Trophoblast cell (in vitro differentiated cells and primary cell): ENCODE measurements at regions not wholly inside any gene's neighbourhood (a gene's known extent, or its start where the extent isn't known, plus 50 kb on each side); places are given as distances from the start of the nearest gene placed in this dataset.

ENCODE experiments used
- DNase-seq, 2 donors: peaks; one replicate each; pipeline ENCODE4 v3.0.0-alpha.2; 2016
- H2AFZ ChIP-seq: 2 replicates; pipeline ENCODE4 v1.6.1; 2013; ENCODE audit warnings: low read length, moderate library complexity, mild to moderate bottlenecking; ENCODE audit not compliant: insufficient read depth, poor library complexity
- H2AK5ac ChIP-seq: 2 replicates; pipeline ENCODE4 v1.6.1; 2013; ENCODE audit warnings: mild to moderate bottlenecking, low read length
- H2BK120ac ChIP-seq: 2 replicates; pipeline ENCODE4 v1.6.1; 2013; ENCODE audit warnings: low read length, mild to moderate bottlenecking, moderate library complexity; ENCODE audit not compliant: insufficient read depth, poor library complexity
- H2BK12ac ChIP-seq: 2 replicates; pipeline ENCODE4 v1.6.1; 2013; ENCODE audit warnings: mild to moderate bottlenecking, low read length, moderate library complexity
- H2BK5ac ChIP-seq: 2 replicates; pipeline ENCODE4 v1.6.1; 2013; ENCODE audit warnings: low read length, low read depth, moderate library complexity, mild to moderate bottlenecking; ENCODE audit not compliant: poor library complexity
- H3K14ac ChIP-seq: 2 replicates; pipeline ENCODE4 v1.6.1; 2013; ENCODE audit warnings: mild to moderate bottlenecking, low read length
- H3K18ac ChIP-seq: 2 replicates; pipeline ENCODE4 v1.6.1; 2013; ENCODE audit warnings: mild to moderate bottlenecking, low read length
- H3K23ac ChIP-seq: 2 replicates; pipeline ENCODE4 v1.6.1; 2013; ENCODE audit warnings: low read length
- H3K27ac ChIP-seq: 2 replicates; pipeline ENCODE4 v1.5.1; 2013; ENCODE audit warnings: low read depth, mild to moderate bottlenecking, inconsistent platforms, low read length, moderate library complexity
- H3K27me3 ChIP-seq: 2 replicates; pipeline ENCODE4 v1.6.1; 2013; ENCODE audit warnings: inconsistent platforms, mild to moderate bottlenecking, low read length, moderate library complexity; ENCODE audit not compliant: insufficient read depth
- H3K36me3 ChIP-seq, 2 experiments: 1 replicate in 1 of 2; 2 replicates in 1 of 2; pipeline ENCODE4 v1.6.1; 2013; ENCODE audit warnings: low read length in 2 of 2, mild to moderate bottlenecking in 2 of 2, moderate library complexity in 1 of 2; ENCODE audit not compliant: insufficient read depth in 2 of 2, control insufficient read depth in 1 of 2
- H3K4ac ChIP-seq: 2 replicates; pipeline ENCODE4 v1.6.1; 2013; ENCODE audit warnings: low read depth, mild to moderate bottlenecking, low read length, moderate library complexity
- H3K4me1 ChIP-seq, 2 experiments: 1 replicate in 1 of 2; 2 replicates in 1 of 2; pipeline ENCODE4 v1.6.1; 2013; ENCODE audit warnings: low read length in 2 of 2, mild to moderate bottlenecking in 2 of 2, moderate library complexity in 1 of 2; ENCODE audit not compliant: insufficient read depth in 2 of 2, control insufficient read depth in 1 of 2
- H3K4me2 ChIP-seq: 2 replicates; pipeline ENCODE4 v1.6.1; 2013; ENCODE audit warnings: inconsistent platforms, mild to moderate bottlenecking, low read length, moderate library complexity
- H3K4me3 ChIP-seq: 2 replicates; pipeline ENCODE4 v1.5.1; 2013; ENCODE audit warnings: mild to moderate bottlenecking, low read depth, low read length, inconsistent platforms
- H3K79me1 ChIP-seq: one replicate; pipeline ENCODE4 v1.6.1; 2013; ENCODE audit warnings: low read length
- H3K79me2 ChIP-seq: 2 replicates; pipeline ENCODE4 v1.6.1; 2013; ENCODE audit warnings: low read length, mild to moderate bottlenecking; ENCODE audit not compliant: control insufficient read depth, insufficient read depth, poor library complexity
- H3K9ac ChIP-seq: 2 replicates; pipeline ENCODE4 v1.6.1; 2013; ENCODE audit warnings: mild to moderate bottlenecking, low read length
- H3K9me3 ChIP-seq: 2 replicates; pipeline ENCODE4 v1.6.1; 2013; ENCODE audit warnings: low read depth, mild to moderate bottlenecking, control low read depth, inconsistent platforms, low read length; ENCODE audit not compliant: insufficient read depth
- H4K12ac ChIP-seq: 2 replicates; pipeline ENCODE4 v1.6.1; 2013; ENCODE audit warnings: low read depth, mild to moderate bottlenecking, low read length, moderate library complexity
- H4K8ac ChIP-seq: 2 replicates; pipeline ENCODE4 v1.6.1; 2013; ENCODE audit warnings: low read depth, mild to moderate bottlenecking, low read length, moderate library complexity
- H4K91ac ChIP-seq: one replicate; pipeline ENCODE4 v1.6.1; 2013; ENCODE audit warnings: low read depth, mild to moderate bottlenecking, low read length, moderate library complexity
- WGBS: extraction: QIAGEN DNeasy Blood & Tissue Kit; methylation state at CpG from one replicate; pipeline ENCODE4 v1.1.7; 2013; ENCODE audit warnings: missing lambda C conversion rate; ENCODE audit not compliant: insufficient read length, insufficient coverage; ENCODE audit errors: extremely low coverage; 5-methylcytosine and 5-hydroxymethylcytosine counted together

DNA sequence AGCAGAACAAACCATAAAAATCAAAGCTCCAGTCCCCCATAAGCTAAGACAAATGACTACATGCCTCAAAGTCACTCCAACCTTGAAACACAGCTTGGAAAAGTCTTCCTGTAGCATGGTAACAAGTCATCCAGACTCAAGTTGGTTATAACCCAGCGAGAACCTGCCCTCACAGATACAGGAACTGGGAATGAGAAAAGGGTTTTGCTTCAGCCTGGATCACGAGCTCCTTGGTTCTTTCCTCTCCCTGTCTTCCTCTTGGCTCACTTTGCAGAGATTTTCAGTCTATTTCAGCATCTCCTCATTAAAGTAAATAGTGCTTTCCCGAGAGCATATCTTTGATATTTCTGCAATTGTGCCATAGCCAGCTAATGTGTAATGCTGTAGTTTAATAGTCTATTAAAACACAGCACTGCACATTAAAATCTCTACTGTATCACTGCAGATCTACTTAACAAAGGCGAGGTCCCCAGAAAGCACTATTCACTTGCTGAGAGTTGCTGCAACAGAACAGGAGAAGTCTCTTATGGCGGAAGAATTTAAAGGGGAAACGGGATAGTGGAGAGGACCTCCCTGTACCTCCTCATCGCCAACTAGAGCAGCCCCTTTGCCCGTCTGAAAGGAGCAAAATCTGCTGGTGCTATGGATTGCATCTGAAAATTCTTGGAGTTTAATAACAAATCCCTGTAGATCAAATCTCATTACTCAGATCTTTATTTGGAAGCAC is 249.3 kb upstream of the GATB start:
- Histone ChIP-seq H2BK120ac (no peak overlapping the region), H3K9me3 (peaks cover 4% of the 10 kb centered on the region), H3K18ac (no peak overlapping the region), H3K27me3 (no peaks in the 10 kb centered on the region), H3K79me2 (no peaks in the 10 kb centered on the region), H4K12ac (no peak overlapping the region), H4K8ac (no peak overlapping the region), H4K91ac (no peak overlapping the region), H2AK5ac (no peak overlapping the region), H2BK5ac (no peak overlapping the region), H3K79me1 (no peaks in the 10 kb centered on the region), H3K36me3 (no peaks in the 10 kb centered on the region), H3K4me2 (no peak overlapping the region), H3K4me1 (no peaks in the 10 kb centered on the region), H3K27ac (no peak overlapping the region), H3K9ac (no peak overlapping the region), H3K23ac (no peak overlapping the region), H3K4ac (no peak overlapping the region), H3K14ac (no peak overlapping the region), H3K4me3 (no peak overlapping the region), H2BK12ac (no peak overlapping the region), H2AFZ (no peak overlapping the region)
- DNase-seq, result no peak
- WGBS, result no CpG with 5 or more reads among the region's 8 CpGs

DNA sequence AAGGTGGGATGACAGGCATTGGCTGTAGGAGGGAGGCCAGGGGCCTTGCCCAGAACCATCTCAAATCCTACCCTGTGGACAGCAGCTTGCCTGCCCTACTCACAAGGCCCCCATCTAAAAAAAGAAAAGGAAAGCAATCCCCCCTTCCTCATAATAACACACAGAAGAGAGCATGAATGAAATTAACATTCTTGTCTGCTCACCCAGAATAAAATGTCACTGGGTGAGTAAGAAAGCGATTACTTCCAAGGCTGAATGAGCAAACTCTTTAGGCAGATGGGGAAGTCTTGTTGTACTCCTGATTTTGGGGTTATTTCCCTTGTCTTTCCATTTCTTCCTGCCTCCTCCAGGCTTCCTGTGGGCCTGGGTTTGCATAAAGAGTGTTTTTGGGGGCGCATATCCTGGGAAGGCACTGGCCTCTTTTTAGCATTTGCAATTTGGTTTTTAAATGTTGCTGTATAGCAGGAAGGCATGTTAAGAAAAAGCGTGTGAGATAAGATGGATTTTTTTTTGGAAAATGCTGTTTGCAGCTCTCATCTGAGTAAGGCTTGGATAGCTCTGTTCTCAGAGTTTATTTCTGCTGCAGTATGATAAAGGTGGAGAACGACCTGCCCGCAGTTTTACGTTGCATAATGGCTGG is 248.3 kb upstream of the GATB start:
- H3K27ac ChIP-seq, result no peak overlapping the region
- H3K4ac ChIP-seq, result no peak overlapping the region
- no peak overlapping the region for H4K91ac ChIP-seq
- no peaks in the 10 kb centered on the region for H3K4me1 ChIP-seq
- H3K9ac ChIP-seq, result no peak overlapping the region
- peaks cover 4% of the 10 kb centered on the region for H3K9me3 ChIP-seq
- WGBS, result no CpG with 5 or more reads among the region's 6 CpGs
- H2BK12ac ChIP-seq, result no peak overlapping the region
- no peak overlapping the region for H4K8ac ChIP-seq
- no peaks in the 10 kb centered on the region for H3K79me1 ChIP-seq
- H3K27me3 ChIP-seq, result no peaks in the 10 kb centered on the region
- H2AFZ ChIP-seq, result no peak overlapping the region
- H3K4me2 ChIP-seq, result no peak overlapping the region
- H3K4me3 ChIP-seq, result no peak overlapping the region
- no peak overlapping the region for H3K23ac ChIP-seq
- no peak overlapping the region for H2BK5ac ChIP-seq
- H3K14ac ChIP-seq, result no peak overlapping the region
- no peak overlapping the region for H3K18ac ChIP-seq
- no peaks in the 10 kb centered on the region for H3K79me2 ChIP-seq
- H2AK5ac ChIP-seq, result no peak overlapping the region
- H3K36me3 ChIP-seq, result no peaks in the 10 kb centered on the region
- no peak for DNase-seq
- no peak overlapping the region for H2BK120ac ChIP-seq
- no peak overlapping the region for H4K12ac ChIP-seq

DNA sequence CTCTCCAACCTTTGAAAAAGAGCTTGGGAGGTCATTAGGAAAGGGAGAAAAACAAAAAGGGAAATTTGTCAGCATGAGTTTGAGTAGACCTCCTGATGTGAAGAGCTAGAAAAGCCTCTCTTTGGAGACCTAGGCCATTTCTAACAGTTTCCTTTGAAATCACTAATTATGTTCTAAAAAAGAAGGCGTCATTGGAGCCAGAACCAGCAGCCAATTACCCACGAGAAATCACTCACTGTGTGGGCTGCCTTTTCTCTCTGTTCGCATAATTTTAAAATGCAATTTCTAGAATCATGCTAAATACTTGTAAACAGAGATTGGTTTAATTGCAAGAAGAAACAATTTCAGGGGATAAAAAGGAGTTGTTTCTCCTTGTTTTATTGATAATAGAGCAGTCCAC is 246.3 kb upstream of the GATB start:
- no peak overlapping the region for H3K18ac ChIP-seq
- H3K27ac ChIP-seq, result no peak overlapping the region
- H3K4me1 ChIP-seq, result no peaks in the 10 kb centered on the region
- H2BK12ac ChIP-seq, result no peak overlapping the region
- no peaks in the 10 kb centered on the region for H3K9me3 ChIP-seq
- no peak overlapping the region for H2BK5ac ChIP-seq
- no peaks in the 10 kb centered on the region for H3K27me3 ChIP-seq
- no peak overlapping the region for H2AFZ ChIP-seq
- H3K14ac ChIP-seq, result no peak overlapping the region
- no peak overlapping the region for H4K12ac ChIP-seq
- no peak overlapping the region for H3K4me3 ChIP-seq
- H3K23ac ChIP-seq, result no peak overlapping the region
- H2AK5ac ChIP-seq, result no peak overlapping the region
- no peak overlapping the region for H3K9ac ChIP-seq
- no peaks in the 10 kb centered on the region for H3K36me3 ChIP-seq
- no peak for DNase-seq
- no peak overlapping the region for H4K91ac ChIP-seq
- H3K79me1 ChIP-seq, result no peaks in the 10 kb centered on the region
- H4K8ac ChIP-seq, result no peak overlapping the region
- no peak overlapping the region for H2BK120ac ChIP-seq
- H3K4me2 ChIP-seq, result no peak overlapping the region
- no peak overlapping the region for H3K4ac ChIP-seq
- no peaks in the 10 kb centered on the region for H3K79me2 ChIP-seq
- WGBS, result no CpG with 5 or more reads among the region's 3 CpGs

DNA sequence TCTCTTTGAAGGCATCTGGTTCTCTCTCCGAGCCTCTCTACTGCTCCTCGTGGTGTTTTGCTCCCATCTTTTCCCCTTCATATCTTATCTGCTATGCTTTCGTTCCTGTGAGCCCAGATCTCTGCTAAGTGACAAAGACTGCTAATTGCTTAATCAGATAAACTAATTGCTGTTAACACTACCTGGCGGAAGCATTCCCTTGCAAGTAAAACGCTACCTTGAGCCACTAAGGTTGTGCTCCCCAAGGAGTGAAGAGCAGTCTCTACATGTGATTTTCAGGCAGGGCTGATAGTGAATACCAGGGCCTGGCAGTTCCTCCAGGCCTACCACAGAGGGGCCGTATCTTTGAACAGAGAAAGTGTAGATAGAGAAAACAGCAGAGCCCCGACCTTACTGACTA is 244.0 kb upstream of the GATB start:
- Histone ChIP-seq H3K9me3 (no peaks in the 10 kb centered on the region), H4K8ac (no peak overlapping the region), H2AK5ac (no peak overlapping the region), H4K91ac (no peak overlapping the region), H3K27me3 (no peaks in the 10 kb centered on the region), H3K79me1 (no peaks in the 10 kb centered on the region), H3K9ac (no peak overlapping the region), H2BK120ac (no peak overlapping the region), H4K12ac (no peak overlapping the region), H3K4me1 (no peaks in the 10 kb centered on the region), H3K79me2 (no peaks in the 10 kb centered on the region), H3K23ac (no peak overlapping the region), H3K36me3 (no peaks in the 10 kb centered on the region), H2BK12ac (no peak overlapping the region), H3K4me2 (no peak overlapping the region), H3K14ac (no peak overlapping the region), H2BK5ac (no peak overlapping the region), H3K18ac (no peak overlapping the region), H3K4me3 (no peak overlapping the region), H2AFZ (no peak overlapping the region), H3K4ac (no peak overlapping the region), H3K27ac (no peak overlapping the region)
- WGBS, result no CpG with 5 or more reads among the region's 7 CpGs
- DNase-seq, result no peak
